Skin of body (tissue), 1 donor: ENCODE measurements at regions not wholly inside any gene's neighbourhood (a gene's known extent, or its start where the extent isn't known, plus 50 kb on each side); places are given as distances from the start of the nearest gene placed in this dataset.

ENCODE experiments used
- DNase-seq: peaks from one replicate; lab custom pipeline; 2025; lab: John Stamatoyannopoulos, UW

DNA sequence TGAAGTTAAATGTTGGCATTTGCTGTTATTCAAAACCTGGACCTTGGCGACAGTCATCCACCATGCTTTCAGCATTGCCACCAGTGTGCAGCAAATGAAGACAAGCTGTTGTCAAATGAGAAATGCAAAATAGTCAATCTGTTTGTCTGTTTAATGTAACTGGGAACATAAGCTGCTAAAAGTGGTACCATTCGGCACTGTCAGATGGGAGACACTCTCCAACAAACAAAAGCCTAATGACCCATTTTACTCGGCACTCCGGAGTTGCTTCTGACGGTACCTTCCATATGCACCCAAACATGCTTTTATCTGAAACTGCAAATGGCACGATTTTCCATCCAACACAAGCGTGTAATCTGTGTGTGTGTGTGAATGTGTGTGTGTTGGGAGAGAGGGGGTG is 297.8 kb downstream of the MAF start:
- DNase-seq, result no peak

DNA sequence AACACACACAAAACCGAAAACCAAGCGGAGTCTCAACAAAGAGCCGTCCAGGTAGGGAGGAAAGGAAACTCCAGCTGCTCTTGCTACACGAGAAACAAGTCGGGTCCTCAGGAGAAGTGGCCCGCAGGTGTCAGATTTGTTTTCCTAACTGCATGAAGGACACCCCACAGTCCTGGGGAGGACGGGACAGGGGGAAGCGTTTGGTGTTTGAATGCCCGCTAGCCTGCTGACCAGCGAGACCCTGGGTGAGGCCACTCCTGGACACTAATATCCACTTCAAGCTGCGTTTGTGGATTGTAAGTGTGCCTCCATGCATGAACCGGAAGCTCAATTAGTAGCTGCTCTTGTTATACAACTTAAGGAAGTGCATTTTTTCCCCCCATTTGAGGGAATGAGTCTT is 299.5 kb downstream of the MAF start:
- no peak for DNase-seq

DNA sequence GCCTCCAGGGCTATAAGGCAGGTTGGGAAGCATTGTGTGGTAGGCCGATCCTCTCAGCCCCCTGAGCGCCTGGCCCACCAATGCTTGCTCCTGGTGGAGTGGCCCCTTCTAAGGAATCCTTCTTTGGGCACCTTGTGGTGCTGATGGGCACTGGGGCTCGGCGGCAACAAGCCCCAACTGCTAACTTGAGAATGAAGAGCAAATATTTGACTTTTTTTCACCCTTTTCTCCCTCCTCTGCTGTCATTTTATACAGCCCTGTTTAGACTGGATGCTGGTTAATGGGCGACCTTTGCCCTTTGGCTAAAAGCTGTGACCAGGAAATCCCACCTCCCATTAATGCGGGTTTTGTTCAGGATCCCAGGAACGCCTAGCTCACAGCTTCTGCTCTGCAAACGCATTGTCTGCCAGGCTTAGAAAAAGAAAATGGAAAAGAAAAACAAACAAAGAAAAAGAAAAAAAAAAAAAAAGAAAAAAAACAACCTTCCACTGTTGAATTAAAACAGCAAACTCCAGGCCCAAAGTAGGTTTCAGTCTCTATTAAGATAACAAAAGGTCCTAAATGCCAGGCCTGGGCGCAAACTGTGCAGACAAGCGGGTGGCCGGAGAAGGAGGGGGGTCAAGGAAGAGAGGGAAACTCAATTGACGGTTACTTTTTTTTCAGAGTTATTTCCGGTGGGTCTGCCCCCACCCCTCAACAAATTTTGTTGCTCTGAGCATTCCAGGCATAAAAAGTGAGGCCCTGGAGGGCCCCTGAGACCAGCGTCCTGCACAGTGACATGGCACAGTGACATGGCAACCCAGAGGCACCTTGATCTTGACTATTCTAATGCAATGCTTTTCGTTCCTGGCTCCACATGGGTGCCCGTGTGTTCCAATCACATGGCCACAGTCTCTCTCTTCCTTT is 301.4 kb downstream of the MAF start:
- DNase-seq, result no peak

DNA sequence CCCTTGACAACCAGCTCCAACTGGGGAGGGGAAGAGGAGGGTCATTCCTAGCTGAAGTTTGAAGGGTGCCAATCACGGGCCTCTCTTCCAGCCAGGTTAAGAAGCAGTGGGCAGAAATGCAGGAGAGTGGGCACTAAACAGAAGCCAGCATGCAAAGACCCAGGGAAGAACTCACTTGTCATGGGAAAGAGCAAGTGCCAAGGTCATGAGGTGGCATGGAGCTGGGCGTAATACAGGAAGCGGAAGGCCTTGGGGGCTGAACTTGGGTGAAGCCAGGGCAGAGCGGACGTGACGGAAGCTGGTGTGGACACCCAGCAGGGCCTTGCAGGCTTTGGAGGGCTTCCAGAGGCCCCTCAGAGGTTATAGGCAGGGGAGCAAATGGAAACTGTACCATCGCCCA is 302.1 kb downstream of the MAF start:
- no peak for DNase-seq

DNA sequence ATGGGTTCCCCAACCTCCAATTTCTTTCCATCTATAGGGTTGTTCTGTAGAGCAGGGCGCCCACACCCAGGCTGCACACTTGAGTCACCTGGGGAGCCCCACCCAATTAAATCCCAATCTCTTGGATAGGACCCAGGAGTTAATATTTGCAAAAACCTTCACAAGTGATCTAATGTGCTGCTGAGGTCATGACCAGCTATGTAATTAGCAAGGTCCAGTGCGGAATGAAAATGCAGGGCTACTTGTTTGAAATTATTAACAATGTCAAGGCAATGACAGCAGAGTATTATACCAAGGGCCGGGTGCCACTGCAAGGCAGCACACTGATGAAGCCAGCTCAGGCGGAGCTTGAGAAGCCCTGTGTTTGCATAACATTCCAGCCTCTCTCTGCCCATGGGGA is 302.7 kb downstream of the MAF start:
- DNase-seq, result no peak

DNA sequence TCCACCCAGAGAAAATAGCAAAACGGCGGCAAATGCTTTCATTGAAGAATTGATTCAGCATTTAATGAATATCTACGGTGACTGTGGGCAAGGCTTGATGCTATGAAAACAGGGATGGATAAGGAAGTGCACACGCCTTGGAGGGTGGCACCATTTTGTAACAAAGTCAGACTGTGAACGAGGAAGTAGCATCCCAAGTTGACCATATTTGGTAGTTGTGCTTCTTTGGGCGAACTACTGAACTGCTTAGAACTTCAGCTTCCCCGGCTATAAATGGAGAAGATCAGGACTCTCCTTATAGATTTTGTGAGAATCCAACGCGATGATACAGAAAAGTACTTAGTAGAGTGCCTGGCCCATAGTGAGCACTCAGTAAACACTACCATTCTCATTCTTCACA is 303.2 kb downstream of the MAF start:
- no peak for DNase-seq

DNA sequence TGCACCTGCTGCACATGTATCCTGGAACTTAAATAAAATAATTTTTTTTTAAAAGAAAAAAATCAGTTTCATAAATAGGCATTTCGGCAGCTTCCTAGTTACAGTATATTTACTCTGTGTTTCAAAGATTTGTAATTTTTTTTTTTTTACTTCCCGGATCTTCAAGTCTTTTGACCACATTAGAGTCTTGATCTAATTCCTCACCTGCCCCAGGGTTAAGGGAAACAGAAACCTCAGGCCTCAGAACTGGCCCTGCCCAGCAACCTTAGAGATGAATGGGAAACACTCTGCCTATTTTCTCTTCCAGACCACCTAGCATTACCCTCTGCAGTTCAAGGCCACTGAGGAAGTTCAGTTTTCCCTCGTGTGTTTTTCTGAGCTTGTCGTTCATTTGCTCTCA is 304.0 kb downstream of the MAF start:
- DNase-seq, result no peak

DNA sequence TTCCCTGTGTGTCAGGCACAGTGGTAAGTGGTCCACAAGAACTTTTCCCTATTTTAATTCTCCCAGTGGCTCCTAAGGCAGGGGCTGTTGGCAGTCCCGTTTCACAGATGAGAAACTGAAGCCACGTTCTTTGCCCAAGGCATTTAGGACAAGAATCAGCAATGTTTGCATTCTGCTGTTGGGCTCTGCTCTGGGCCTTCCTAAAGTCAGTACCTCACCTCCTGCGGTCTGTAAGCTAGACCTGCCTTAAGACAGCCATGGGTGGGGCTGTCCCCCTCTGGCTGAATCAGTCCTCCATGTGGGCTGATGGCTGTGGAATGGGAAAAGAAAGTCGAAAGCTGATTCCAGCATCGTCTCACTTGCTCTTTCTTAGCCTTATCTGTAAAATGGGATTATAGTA is 304.8 kb downstream of the MAF start:
- DNase-seq, result no peak

DNA sequence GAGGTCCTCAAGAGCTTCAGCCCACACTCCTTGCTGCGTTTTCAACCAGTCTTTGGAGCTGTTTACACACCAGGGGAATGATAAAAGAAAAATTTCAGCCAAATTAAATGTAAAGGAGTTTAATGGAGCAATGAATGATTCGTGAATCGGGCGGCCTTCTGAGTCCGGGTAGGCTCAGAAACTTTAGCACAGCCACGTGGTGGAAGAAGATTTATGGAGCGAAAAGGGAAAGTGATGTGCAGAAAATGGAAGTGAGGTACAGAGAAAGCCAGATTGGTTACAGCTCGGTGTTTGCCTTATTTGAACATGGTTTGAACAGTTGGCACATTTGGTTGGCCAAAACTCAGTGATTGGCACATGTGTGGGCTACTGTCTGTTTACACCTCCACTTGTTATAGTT is 305.4 kb downstream of the MAF start:
- DNase-seq, result no peak

DNA sequence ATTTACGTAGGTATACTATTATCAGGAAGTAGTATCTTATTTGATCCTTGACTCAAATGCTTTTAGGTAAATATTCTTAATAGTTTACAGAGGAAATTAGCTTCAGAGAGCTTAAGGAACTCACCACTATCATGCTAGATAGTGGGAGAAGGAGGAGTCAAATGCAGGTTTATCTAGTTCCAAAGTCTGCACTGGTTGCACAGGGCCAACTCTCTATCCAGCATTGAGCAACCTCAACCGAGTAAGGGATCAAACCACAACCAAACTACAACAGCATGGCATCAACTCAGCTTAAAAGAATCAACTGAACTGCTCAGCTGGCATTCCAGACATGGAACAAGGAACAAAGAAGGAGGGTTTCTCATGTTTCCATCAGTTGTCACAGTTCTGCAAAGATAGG is 306.0 kb downstream of the MAF start:
- DNase-seq, result no peak

DNA sequence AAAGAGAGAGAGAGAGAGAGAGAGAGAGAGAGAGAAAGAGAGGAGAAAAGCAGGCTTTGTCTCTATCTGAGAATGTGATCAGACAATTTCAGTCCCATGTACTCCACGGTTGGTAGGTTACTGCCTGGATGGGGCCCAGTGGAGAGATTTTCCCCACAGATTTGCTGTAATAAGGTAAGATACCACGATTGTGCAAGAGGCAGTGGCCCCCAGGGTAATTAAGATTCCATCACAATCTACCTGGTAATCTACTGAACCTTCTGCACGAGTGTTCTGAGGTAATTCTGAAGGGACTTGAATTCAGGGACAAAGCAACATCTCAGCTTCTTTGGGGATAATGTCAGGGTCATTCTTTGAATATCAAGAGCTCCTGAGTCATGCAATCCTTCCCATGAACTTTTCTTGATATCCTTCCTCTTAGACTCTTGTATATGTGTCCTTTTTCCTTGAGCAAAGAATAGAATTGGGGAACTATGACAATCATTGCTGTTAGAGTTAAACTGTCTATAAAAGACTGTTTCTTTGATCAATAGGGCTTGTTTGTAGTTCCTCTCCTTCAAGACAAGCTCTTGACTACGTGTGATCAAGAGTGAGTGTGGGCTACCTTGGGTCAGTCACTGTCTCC is 306.6 kb downstream of the MAF start:
- DNase-seq, result no peak

DNA sequence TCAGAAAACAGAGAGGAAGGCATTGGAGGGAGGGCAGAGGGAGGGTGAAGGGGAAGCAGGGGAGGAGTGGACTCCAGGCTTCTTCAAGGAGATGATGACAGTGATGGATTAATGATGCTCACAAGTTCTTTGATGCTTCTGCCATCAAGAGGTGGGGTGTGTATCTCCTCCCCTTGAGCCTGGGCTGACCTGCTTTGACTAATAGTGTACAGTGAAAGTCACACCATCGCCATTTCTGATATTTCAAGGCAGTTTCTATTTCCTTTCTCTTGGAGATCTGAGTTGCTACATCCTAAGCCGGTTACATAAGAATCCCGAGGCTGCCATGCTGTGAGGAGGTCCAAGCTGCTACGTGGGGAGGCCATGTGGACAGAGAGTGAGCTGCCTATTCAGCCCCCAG is 312.5 kb downstream of the MAF start:
- DNase-seq, result no peak

DNA sequence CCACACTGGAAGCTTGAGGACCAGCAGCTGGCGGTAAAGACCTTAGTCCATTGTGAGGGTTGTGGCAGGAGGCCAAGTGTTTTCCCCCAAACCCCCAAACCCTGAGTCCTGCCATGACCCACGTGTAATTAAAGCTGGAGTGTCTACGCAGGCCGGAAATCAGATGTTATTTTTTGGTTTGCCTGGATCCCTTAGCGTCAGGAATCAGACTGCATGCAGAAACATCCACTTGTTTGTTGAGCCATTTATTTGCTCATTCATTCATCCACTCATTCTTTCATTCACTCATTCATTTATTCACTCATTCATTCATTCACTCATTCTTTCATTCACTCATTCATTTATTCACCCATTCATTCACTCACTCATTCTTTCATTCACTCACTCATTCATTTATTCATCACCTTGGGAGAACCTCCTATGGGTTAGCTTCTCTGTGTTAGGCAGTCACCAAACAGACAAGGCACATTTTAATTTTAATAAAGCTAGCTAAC is 313.1 kb downstream of the MAF start:
- peak; percentile 11 for DNase-seq

DNA sequence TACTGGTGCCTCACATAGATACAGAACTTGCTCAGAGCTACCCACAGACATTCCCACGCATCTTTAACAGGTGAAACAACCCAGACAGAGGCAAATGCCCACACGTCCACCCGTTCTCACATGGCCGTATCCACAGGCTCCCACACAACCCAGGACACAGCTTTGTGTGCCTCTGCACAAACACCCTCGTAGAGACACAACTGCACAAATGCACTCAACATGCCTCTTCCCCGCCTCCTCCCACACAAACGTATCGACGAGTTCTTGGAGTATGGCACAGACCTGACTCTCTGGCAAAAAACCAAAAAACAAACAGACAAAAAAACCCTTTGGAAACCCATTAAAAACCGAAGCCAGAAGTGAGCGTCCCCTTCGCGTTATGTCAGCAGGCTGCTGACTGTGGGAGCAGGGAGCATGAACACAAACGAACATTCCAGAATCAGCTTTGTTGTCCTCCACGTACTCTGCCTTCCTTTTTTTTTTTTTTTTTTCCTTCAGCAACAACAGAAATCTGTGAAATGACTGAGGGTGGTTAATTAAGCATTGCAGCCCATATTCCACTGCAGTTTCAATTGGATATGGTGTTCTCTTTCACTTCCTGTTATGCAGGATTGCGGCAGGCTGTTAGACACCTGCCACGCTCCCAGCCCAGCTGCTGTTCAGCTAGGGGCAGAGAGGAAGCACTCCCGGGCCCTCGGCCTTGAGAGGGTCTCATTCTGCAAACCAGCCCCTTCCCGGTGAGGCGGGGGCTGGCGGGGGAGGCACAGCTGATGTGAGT is 313.7 kb downstream of the MAF start:
- peak; percentile 38 for DNase-seq

DNA sequence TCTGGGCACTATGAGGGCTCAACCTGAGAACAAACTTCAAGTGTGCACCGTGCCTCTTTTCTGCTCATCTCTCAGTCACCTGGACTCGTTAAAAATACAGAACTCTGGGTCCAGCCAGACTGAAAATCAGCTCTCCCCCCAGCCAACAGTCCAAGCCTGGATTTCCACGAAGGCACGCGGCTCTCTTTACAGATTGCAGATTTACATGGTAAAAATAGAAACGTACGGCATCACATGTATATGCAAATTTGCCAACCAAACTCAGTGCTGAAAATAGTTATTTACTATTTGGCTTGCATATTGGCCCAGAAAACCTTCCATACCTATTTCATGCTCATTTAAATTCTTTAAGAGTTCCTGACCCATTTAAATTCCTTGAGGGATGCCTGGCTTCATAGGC is 315.8 kb downstream of the MAF start:
- DNase-seq, result no peak

DNA sequence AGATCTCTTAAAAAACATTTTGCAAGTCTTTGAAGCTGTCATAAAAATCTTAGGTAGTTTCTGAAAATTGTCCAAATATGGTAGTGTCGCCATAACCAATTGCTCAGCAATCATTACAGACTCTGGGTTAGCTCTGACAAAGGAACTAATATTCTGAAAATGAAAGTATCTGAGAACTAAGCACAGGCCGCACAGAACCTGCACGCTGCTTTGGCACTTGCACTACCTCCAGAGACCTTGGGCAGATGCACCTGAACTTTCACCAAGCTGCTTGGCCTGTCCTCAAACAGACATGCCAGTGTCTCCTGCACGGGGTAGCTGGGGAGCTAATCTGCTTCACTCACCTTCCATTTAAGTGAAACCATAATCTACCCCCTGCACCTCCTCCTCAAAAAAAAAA is 317.0 kb downstream of the MAF start:
- DNase-seq, result no peak

DNA sequence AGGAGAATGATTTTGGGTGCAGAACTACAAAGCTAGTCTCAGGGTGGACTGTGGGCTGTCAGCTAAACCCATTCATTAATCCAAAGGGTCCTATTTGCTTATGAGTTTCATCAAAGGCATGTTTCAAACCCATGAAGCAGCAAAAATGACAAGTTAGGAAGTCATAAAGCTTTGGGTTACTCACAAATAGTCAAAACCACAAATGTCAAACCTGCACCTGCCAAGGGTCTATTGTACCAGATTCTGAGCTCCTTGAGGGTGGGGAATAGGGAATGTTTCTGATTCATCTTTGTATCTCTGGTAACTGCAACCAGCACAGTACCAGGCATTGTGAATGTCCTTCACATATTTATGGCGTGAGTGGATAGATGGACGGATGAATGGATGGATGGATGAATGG is 317.7 kb downstream of the MAF start:
- DNase-seq, result no peak

DNA sequence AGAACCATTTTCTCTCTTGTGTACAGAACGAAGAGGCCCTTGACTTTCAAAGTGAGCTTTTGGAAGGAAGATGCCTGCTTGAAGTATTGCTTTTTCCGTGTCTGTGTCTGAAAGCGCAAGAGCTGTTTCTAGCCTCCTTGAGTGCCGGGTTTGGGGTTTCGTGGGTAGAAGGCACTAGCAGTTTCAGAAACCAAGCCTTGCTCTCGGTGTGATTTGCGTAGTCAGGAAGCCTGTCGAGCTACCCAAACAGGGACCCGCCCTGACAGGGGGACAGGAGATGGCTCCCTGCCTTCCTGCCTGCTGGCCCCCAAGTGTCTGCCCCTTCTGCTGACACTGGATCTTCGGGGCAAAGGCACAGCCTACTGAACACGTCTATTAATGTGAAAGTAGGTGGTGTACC is 322.0 kb downstream of the MAF start:
- DNase-seq, result no peak

DNA sequence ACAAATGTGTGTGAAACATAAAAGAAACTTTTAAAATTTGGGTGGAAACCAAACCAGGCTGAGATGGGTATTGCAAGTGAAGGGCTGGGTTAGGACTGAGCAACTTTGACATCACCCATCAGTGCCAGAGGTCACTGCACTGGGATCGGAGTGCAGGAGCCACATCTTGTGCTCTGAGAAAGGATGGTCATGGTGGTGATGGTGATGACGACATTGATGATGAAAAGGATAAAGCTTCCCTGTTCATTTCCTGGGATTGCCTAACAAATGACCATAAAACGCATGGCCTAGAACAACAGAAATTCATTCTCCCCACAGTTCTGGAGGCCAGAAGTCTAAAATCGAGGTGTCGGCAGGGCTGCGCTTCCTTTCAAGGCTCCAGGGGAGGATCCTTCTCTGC is 324.0 kb downstream of the MAF start:
- no peak for DNase-seq

DNA sequence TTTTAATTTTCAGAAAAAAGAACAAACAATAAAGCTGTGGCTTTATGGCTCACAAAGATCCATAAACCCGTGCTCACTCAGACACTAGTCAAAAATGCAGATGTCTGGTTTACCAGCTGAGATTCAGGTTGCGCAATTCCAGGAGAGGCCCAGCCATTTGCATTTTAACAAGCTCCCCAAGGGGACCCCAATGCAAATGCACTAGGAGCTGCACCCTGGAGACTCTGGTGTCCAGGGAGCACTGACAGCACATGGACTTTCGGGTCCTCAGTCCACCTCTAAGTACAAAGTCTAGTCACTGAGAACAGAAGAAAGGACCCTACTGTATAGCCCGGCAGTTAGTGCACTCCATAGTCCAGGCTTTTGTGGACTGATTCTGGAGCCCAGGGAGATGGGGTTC is 326.3 kb downstream of the MAF start:
- DNase-seq, result no peak

DNA sequence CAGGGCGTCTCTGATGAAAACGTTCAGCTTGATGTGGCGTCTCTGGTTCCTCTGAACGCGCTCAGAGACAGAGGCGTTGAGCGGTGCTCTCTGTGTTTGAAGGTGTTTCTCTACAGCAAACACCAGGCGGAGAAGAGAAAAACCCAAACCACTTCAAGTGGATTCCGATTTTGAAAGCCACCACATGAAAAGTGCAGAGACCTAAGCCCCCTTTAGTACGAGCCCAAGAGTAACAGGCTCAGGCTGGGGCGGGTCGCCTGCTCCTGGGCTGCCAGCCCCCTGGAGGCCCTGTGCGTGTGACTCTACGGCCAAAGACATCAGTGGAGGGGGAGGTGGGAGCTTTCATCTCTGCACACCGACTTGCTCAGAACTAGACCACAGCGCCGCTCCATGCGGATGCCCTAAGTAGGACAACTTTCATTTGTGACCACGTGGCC is 328.4 kb downstream of the MAF start:
- no peak for DNase-seq

DNA sequence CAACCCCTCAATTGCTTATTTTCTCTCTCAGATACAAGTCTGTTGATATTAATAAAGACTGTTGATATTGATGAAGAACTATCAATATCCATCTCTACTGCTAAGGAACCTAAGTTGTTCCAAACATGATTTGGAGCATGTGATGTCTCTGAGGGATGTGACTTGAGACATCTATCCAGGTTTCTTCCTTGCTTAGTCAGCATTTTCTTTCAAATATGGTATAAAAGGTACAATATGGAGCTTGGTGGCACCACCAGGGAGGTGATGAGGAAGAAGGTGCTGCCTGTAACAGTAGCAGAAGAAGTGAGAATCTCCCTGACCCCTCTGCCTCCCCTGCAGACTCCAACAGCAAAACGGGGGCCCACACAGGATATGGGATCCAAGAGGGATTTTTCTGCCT is 329.0 kb downstream of the MAF start:
- no peak for DNase-seq
